HCT116 (cell line): ENCODE measurements at regions not wholly inside any gene's neighbourhood (a gene's known extent, or its start where the extent isn't known, plus 50 kb on each side); places are given as distances from the start of the nearest gene placed in this dataset.

ENCODE experiments used
- ATAC-seq: fragments of 200-7000 bp; cut with Tn5 transposase; 2 replicates; pipeline ENCODE4 v1.9.1; 2020; ENCODE audit warnings: mild to moderate bottlenecking, moderate library complexity
- BruUV-seq: library from RNA; stranded (reverse); fragments of 400-500 nt; replicated peaks from 2 replicates; lab custom pipeline; 2021; lab: Mats Ljungman, UMichigan
- CTCF ChIA-PET: fragments of 300-600 bp; sonication (Branson Sonifier 250); formaldehyde crosslinking; loops from one replicate; lab custom pipeline; 2021; ENCODE audit warnings: antibody characterized with exemption; lab: Charles Lee
- POLR2A ChIA-PET: fragments of 300-600, 350-600 bp; sonication (Branson Sonifier 250); formaldehyde crosslinking; loops from one replicate; lab custom pipeline; 2021; ENCODE audit warnings: antibody characterized with exemption; lab: Charles Lee
- RAD21 ChIA-PET, 2 experiments: fragments of 300-600 bp; sonication (Branson Sonifier 250); formaldehyde crosslinking; loops; one replicate each; lab custom pipeline; 2023; ENCODE audit warnings: low total read pairs in 2 of 2; ENCODE audit not compliant: uncharacterized antibody in 2 of 2, unreplicated experiment in 2 of 2, low non-redundant PET in 1 of 2; lab: Charles Lee
- DNase-seq: peaks from one replicate; pipeline ENCODE4 v3.0.0-alpha.2; 2010; ENCODE audit warnings: low read depth, low spot score
- H2AFZ ChIP-seq: fragments of 200-600 bp; shearing (Covaris generic), sonication (generic); 2 replicates; pipeline ENCODE4 v1.6.1; 2017; ENCODE audit warnings: low read depth, mixed run types, mixed read lengths, antibody characterized with exemption, low read length; ENCODE audit not compliant: poor library complexity, severe bottlenecking
- H3K27ac ChIP-seq: 2 replicates; pipeline ENCODE4 v1.5.1; 2012; ENCODE audit warnings: low read depth, low read length
- H3K27me3 ChIP-seq: fragments of 200-600 bp; sonication (generic); 2 replicates; pipeline ENCODE4 v1.6.1; 2016; ENCODE audit warnings: mixed run types, low read length, mixed read lengths; ENCODE audit not compliant: insufficient read depth
- H3K36me3 ChIP-seq, 2 experiments: fragments of 200-500 bp in 1 of 2; fragments of 200-600 bp in 1 of 2; sonication (Bioruptor generic) in 1 of 2; sonication (generic) in 1 of 2; 2 replicates each; pipeline versions ENCODE4 v1.5.1 to v1.6.1; 2014 to 2016; ENCODE audit warnings: low read length in 2 of 2, inconsistent platforms in 1 of 2, mixed read lengths in 1 of 2, mixed run types in 1 of 2; ENCODE audit not compliant: insufficient read depth in 2 of 2, control insufficient read depth in 1 of 2
- H3K4me1 ChIP-seq, 2 experiments: fragments of 200-600 bp in 1 of 2; sonication (generic) in 1 of 2; 2 replicates each; pipeline versions ENCODE4 v1.5.1 to v1.6.1; 2012 to 2017; ENCODE audit warnings: low read length in 2 of 2, inconsistent platforms in 1 of 2, mild to moderate bottlenecking in 1 of 2, mixed read lengths in 1 of 2, mixed run types in 1 of 2, moderate library complexity in 1 of 2; ENCODE audit not compliant: insufficient read depth in 2 of 2, control insufficient read depth in 1 of 2
- H3K4me2 ChIP-seq: fragments of 200-600 bp; sonication (generic); 2 replicates; pipeline ENCODE4 v1.6.1; 2017; ENCODE audit warnings: mixed run types, low read length, mixed read lengths
- H3K4me3 ChIP-seq, 2 experiments: fragments of 200-600 bp in 1 of 2; sonication (generic) in 1 of 2; replicated peaks in 1 of 2; 2 replicates each; pipeline ENCODE4 v1.5.1; 2011 to 2016; ENCODE audit warnings: low read length in 2 of 2, control low read depth in 1 of 2, low read depth in 1 of 2, mild to moderate bottlenecking in 1 of 2, mixed read lengths in 1 of 2, mixed run types in 1 of 2
- H3K79me2 ChIP-seq: fragments of 200-600 bp; sonication (generic); 2 replicates; pipeline ENCODE4 v1.6.1; 2017; ENCODE audit warnings: mild to moderate bottlenecking, mixed run types, low read length, moderate library complexity, mixed read lengths; ENCODE audit not compliant: insufficient read depth
- H3K9ac ChIP-seq: fragments of 200-600 bp; sonication (generic); 2 replicates; pipeline ENCODE4 v1.6.1; 2016; ENCODE audit warnings: low read length, mixed read lengths
- H3K9me2 ChIP-seq: fragments of 200-600 bp; sonication (generic), shearing (Covaris generic); 2 replicates; pipeline ENCODE4 v1.6.1; 2017; ENCODE audit warnings: mixed run types, mild to moderate bottlenecking, moderate library complexity; ENCODE audit not compliant: insufficient read depth
- H3K9me3 ChIP-seq, 2 experiments: fragments of 200-500 bp in 1 of 2; fragments of 200-600 bp in 1 of 2; sonication (Bioruptor generic) in 1 of 2; sonication (generic) in 1 of 2; 2 replicates each; pipeline ENCODE4 v1.6.1; 2014 to 2017; ENCODE audit warnings: low read length in 2 of 2, mixed read lengths in 2 of 2, inconsistent platforms in 1 of 2, low read depth in 1 of 2, mild to moderate bottlenecking in 1 of 2, mixed run types in 1 of 2, moderate library complexity in 1 of 2; ENCODE audit not compliant: control insufficient read depth in 1 of 2, insufficient read depth in 1 of 2
- H4K20me1 ChIP-seq: fragments of 200-600 bp; sonication (generic), shearing (Covaris generic); 2 replicates; pipeline ENCODE4 v1.6.1; 2017; ENCODE audit warnings: mixed run types, mild to moderate bottlenecking, moderate library complexity; ENCODE audit not compliant: insufficient read depth
- CBX3 ChIP-seq: IDR thresholded peaks from 2 replicates; pipeline ENCODE4 v1.6.1; 2012; ENCODE audit warnings: low read depth
- EGR1 ChIP-seq: IDR thresholded peaks from 2 replicates; pipeline ENCODE4 v1.6.1; 2012; ENCODE audit warnings: low read depth
- ELF1 ChIP-seq: IDR thresholded peaks from 2 replicates; pipeline ENCODE4 v1.6.1; 2012; ENCODE audit warnings: low read depth, borderline replicate concordance
- EZH2phosphoT487 ChIP-seq: fragments of 200-600 bp; IDR thresholded peaks from 2 replicates; pipeline ENCODE4 v1.6.1; 2018; ENCODE audit warnings: antibody characterized with exemption, borderline replicate concordance
- FOSL1 ChIP-seq: IDR thresholded peaks from 2 replicates; pipeline ENCODE4 v1.6.1; 2012; ENCODE audit warnings: low read depth
- JUND ChIP-seq: IDR thresholded peaks from 2 replicates; pipeline ENCODE4 v1.6.1; 2012
- POLR2A ChIP-seq: IDR thresholded peaks from 2 replicates; pipeline ENCODE4 v1.7.0; 2011; ENCODE audit warnings: borderline replicate concordance; ENCODE audit not compliant: insufficient read depth, insufficient read length; ENCODE audit errors: extremely low read depth
- POLR2AphosphoS5 ChIP-seq: IDR thresholded peaks from 2 replicates; pipeline ENCODE4 v1.6.1; 2011; ENCODE audit warnings: mild to moderate bottlenecking, low read depth, low read length, moderate library complexity
- RAD21 ChIP-seq: IDR thresholded peaks from 2 replicates; pipeline ENCODE4 v1.6.1; 2012; ENCODE audit warnings: low read depth, mild to moderate bottlenecking
- REST ChIP-seq: IDR thresholded peaks from 2 replicates; pipeline ENCODE4 v1.6.1; 2012; ENCODE audit warnings: low read depth
- SIN3A ChIP-seq: IDR thresholded peaks from 2 replicates; pipeline ENCODE4 v1.6.1; 2012; ENCODE audit warnings: low read depth
- SP1 ChIP-seq: IDR thresholded peaks from 2 replicates; pipeline ENCODE4 v1.6.1; 2012; ENCODE audit warnings: low read depth
- SRF ChIP-seq: IDR thresholded peaks from 2 replicates; pipeline ENCODE4 v1.6.1; 2012; ENCODE audit warnings: low read depth
- YY1 ChIP-seq: IDR thresholded peaks from 2 replicates; pipeline ENCODE4 v1.6.1; 2011; ENCODE audit warnings: low read length, low read depth, moderate library complexity, mild to moderate bottlenecking; ENCODE audit not compliant: insufficient replicate concordance; ENCODE audit errors: extremely low read depth
- ZNF274 ChIP-seq: fragments of 200-500 bp; sonication (Bioruptor generic); IDR thresholded peaks from 2 replicates; pipeline ENCODE4 v1.6.1; 2014; ENCODE audit warnings: mild to moderate bottlenecking, low read depth, low read length, inconsistent platforms
- intact Hi-C: fragments of 100-400 bp; cut with micrococcal nuclease; formaldehyde crosslinking; loops from 2 replicates; pipeline ENCODE4 v1.10.0; 2022
- TF ChIP-seq, protein P1 (sequence below): IDR thresholded peaks from 2 replicates; pipeline ENCODE4 v1.6.1; 2011; ENCODE audit warnings: mild to moderate bottlenecking, low read length, moderate library complexity; ENCODE audit not compliant: insufficient replicate concordance; ENCODE audit errors: extremely low read depth
- TF ChIP-seq, protein P2 (sequence below), 3 experiments: fragments of 200-600 bp in 1 of 3; sonication (generic) in 1 of 3; IDR thresholded peaks in 2 of 3; conservative IDR thresholded peaks in 1 of 3; 2 replicates each; pipeline ENCODE4 v1.5.1; 2012 to 2017; ENCODE audit warnings: low read depth in 2 of 3, low read length in 2 of 3, antibody characterized with exemption in 1 of 3, borderline replicate concordance in 1 of 3, control low read depth in 1 of 3, mild to moderate bottlenecking in 1 of 3, mixed read lengths in 1 of 3, mixed run types in 1 of 3, moderate library complexity in 1 of 3; ENCODE audit not compliant: insufficient read depth in 1 of 3
- TF ChIP-seq, protein P3 (sequence below): IDR thresholded peaks from 2 replicates; pipeline ENCODE4 v1.6.1; 2012

- no peak overlapping the region for H2AFZ ChIP-seq
- no peaks in the 10 kb centered on the region for H4K20me1 ChIP-seq
- POLR2A ChIA-PET: no interaction called here
- no peaks in the 10 kb centered on the region for H3K36me3 ChIP-seq
- TF ChIP-seq SIN3A (no peak), ZNF274 (no peak), EGR1 (no peak), JUND (no peak), FOSL1 (no peak), SP1 (no peak), SRF (no peak), CBX3 (no peak), REST (no peak), ELF1 (no peak), POLR2A (no peak), YY1 (no peak), EZH2phosphoT487 (no peak), POLR2AphosphoS5 (no peak), RAD21 (no peak)
- TF ChIP-seq, protein P1, sequence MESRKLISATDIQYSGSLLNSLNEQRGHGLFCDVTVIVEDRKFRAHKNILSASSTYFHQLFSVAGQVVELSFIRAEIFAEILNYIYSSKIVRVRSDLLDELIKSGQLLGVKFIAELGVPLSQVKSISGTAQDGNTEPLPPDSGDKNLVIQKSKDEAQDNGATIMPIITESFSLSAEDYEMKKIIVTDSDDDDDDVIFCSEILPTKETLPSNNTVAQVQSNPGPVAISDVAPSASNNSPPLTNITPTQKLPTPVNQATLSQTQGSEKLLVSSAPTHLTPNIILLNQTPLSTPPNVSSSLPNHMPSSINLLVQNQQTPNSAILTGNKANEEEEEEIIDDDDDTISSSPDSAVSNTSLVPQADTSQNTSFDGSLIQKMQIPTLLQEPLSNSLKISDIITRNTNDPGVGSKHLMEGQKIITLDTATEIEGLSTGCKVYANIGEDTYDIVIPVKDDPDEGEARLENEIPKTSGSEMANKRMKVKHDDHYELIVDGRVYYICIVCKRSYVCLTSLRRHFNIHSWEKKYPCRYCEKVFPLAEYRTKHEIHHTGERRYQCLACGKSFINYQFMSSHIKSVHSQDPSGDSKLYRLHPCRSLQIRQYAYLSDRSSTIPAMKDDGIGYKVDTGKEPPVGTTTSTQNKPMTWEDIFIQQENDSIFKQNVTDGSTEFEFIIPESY: no peak
- TF ChIP-seq, protein P2, sequence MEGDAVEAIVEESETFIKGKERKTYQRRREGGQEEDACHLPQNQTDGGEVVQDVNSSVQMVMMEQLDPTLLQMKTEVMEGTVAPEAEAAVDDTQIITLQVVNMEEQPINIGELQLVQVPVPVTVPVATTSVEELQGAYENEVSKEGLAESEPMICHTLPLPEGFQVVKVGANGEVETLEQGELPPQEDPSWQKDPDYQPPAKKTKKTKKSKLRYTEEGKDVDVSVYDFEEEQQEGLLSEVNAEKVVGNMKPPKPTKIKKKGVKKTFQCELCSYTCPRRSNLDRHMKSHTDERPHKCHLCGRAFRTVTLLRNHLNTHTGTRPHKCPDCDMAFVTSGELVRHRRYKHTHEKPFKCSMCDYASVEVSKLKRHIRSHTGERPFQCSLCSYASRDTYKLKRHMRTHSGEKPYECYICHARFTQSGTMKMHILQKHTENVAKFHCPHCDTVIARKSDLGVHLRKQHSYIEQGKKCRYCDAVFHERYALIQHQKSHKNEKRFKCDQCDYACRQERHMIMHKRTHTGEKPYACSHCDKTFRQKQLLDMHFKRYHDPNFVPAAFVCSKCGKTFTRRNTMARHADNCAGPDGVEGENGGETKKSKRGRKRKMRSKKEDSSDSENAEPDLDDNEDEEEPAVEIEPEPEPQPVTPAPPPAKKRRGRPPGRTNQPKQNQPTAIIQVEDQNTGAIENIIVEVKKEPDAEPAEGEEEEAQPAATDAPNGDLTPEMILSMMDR (IDR thresholded peaks at IDR 0.05 in 2 of 3, conservative IDR thresholded peaks at IDR 0.05 in 1 of 3; ENCODE audit: borderline replicate concordance in 1 of 3, insufficient read depth in 1 of 3, low read depth in 2 of 3, low read length in 2 of 3): no peak
- TF ChIP-seq, protein P3, sequence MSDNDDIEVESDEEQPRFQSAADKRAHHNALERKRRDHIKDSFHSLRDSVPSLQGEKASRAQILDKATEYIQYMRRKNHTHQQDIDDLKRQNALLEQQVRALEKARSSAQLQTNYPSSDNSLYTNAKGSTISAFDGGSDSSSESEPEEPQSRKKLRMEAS: no peak
- TF ChIP-seq, all 23 proteins: peak for 0
- Histone ChIP-seq H3K4me3 (no peak overlapping the region), H3K9me3 (peaks cover 4 to 11% of the 10 kb centered on the region in 2 experiments; a peak in 2 of 4 replicates), H3K27ac (no peak overlapping the region), H3K4me2 (no peak overlapping the region), H3K4me1 (no peaks in the 10 kb centered on the region), H3K9ac (no peak overlapping the region), H3K79me2 (no peaks in the 10 kb centered on the region), H3K9me2 (no peaks in the 10 kb centered on the region), H3K27me3 (no peaks in the 10 kb centered on the region)
- DNase-seq (no peak), ATAC-seq (no peak)
- intact Hi-C loops: no loop called here
- RAD21 ChIA-PET: no interaction called here
- BruUV-seq: no TSS peak
- CTCF ChIA-PET: no interaction called here
Observed at GRCh38 chr9:10946676-10947410, 334.0 kb upstream of the PTPRD start.
